Activated naive CD4-positive, alpha-beta T cell treated with anti-CD3 and anti-CD28 coated beads for 36 hours (primary cell): ENCODE measurements at regions not wholly inside any gene's neighbourhood (a gene's known extent, or its start where the extent isn't known, plus 50 kb on each side); places are given as distances from the start of the nearest gene placed in this dataset.

Experiments
- CTCF ChIA-PET: fragments of 350-600 bp; sonication (Branson Sonifier 250); formaldehyde crosslinking; loops from one replicate; lab custom pipeline; 2021; ENCODE audit warnings: antibody characterized with exemption; lab: Charles Lee
- DNase-seq: peaks from one replicate; pipeline ENCODE4 v3.0.0-alpha.2; 2020
- H3K27ac Mint-ChIP-seq: one replicate; pipeline ENCODE4 v1.8.0; 2021; ENCODE audit warnings: mild to moderate bottlenecking, mixed read lengths
- H3K27me3 Mint-ChIP-seq: one replicate; pipeline ENCODE4 v1.8.0; 2021; ENCODE audit warnings: low read depth, mixed read lengths
- H3K36me3 Mint-ChIP-seq: one replicate; pipeline ENCODE4 v1.8.0; 2021; ENCODE audit warnings: low read depth, mixed read lengths
- H3K4me1 Mint-ChIP-seq: one replicate; pipeline ENCODE4 v1.8.0; 2021; ENCODE audit warnings: low read depth, mixed read lengths
- H3K4me3 Mint-ChIP-seq: one replicate; pipeline ENCODE4 v1.8.0; 2021; ENCODE audit warnings: mild to moderate bottlenecking, moderate library complexity, mixed read lengths
- H3K9me3 Mint-ChIP-seq: one replicate; pipeline ENCODE4 v1.8.0; 2021; ENCODE audit warnings: mixed read lengths
- intact Hi-C: fragments of 100-400 bp; cut with micrococcal nuclease; formaldehyde crosslinking; loops from one replicate; pipeline ENCODE4 v1.15.1; 2023

DNA sequence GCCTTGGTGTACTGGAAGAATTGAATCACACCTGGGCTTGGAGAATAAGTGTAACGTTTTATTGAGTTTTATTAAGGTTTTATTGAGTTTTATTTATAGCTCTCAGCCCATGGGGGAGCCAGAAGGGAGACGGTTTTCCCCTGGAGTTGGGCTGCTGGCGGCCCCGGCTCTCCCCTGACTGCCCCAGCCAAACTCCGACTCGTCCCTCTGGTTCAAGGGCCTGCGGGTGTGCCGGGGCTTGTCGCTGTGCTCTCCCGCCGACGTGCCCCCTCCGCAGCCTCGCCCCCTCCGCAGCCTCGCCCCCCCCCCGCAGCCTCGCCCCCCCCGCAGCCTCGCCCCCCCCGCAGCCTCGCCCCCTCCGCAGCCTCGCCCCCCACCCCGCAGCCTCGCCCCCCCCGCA is 326.1 kb upstream of the RTL1 start:
- Mint-ChIP-seq H3K36me3 (no peaks in the 10 kb centered on the region), H3K4me1 (no peaks in the 10 kb centered on the region), H3K27ac (no peak overlapping the region), H3K4me3 (no peak overlapping the region), H3K9me3 (no peaks in the 10 kb centered on the region), H3K27me3 (no peaks in the 10 kb centered on the region)
- intact Hi-C loops, result no loop called here
- CTCF ChIA-PET, result no interaction called here
- no peak for DNase-seq

DNA sequence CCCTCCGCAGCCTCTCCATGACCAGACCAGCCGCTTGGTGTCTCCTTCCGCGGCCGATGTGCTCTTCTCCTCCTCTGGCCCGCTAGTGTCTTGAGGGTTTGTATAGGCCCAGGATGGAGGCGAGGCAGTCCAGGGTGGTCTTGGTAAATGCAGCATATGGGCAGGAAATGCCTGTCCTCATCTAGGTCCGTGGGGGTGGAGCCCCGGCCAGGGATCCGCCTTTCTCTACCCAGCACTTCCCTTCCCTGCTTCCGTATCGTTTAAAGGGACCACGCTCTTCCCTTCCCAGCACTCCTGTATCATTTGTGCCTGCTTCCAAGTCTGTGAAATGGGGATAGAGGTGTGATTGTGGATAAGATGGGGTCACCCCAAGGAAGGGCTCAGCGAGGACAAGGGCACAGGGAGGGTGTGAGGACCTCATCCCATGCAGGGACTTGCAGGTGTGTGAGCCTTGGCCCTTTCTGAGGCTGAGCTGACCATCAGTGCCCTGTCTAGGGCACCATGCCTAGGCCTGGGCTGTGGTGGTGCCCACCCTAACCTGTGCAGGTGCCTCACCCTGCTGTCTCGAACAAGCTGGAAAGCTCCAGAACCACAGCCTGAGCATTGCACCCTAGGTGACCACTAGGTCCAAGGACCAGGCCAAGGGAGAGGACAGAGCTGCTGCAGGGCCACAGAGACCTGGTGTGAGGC is 326.8 kb upstream of the RTL1 start:
- H3K27me3 Mint-ChIP-seq, result no peaks in the 10 kb centered on the region
- DNase-seq, result no peak
- intact Hi-C loops, result no loop called here
- H3K4me3 Mint-ChIP-seq, result no peak overlapping the region
- no peak overlapping the region for H3K27ac Mint-ChIP-seq
- H3K36me3 Mint-ChIP-seq, result no peaks in the 10 kb centered on the region
- H3K9me3 Mint-ChIP-seq, result no peaks in the 10 kb centered on the region
- CTCF ChIA-PET, result interaction anchor here (0.6 kb wide), 1 partner anchor 635 kb away, joined by 3 read pairs; no protein-coding TSS in a partner anchor
- H3K4me1 Mint-ChIP-seq, result no peaks in the 10 kb centered on the region

GRCh38 chr14:101230851-101231550 is 327.5 kb upstream of the RTL1 start:
- intact Hi-C loops, result no loop called here
- no peak for DNase-seq
- CTCF ChIA-PET, result interaction anchor here (0.6 kb wide), 1 partner anchor 635 kb away, joined by 3 read pairs; no protein-coding TSS in a partner anchor
- Mint-ChIP-seq H3K36me3 (no peaks in the 10 kb centered on the region), H3K27me3 (no peaks in the 10 kb centered on the region), H3K9me3 (no peaks in the 10 kb centered on the region), H3K4me1 (no peaks in the 10 kb centered on the region), H3K27ac (no peak overlapping the region), H3K4me3 (no peak overlapping the region)

DNA sequence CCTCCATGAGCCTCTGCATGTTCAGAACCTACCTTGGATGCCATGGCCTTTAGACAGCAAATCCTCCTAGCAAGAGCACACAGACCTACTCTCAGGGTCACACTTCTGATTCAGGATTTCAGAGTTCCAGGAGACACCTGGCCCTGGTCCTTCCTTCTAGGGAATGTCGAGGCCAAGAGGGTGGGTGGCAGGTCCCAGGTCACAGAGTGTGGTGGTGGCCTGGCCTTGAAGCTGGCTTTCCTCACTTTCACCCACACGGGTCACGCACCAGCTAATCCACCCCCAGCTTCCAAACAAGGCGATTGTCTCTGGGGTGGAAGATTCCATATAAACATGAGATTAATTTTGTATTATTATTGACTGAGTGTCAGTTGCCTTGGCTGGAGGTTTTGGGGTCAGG is 328.3 kb upstream of the RTL1 start:
- Mint-ChIP-seq H3K4me1 (no peaks in the 10 kb centered on the region), H3K9me3 (no peaks in the 10 kb centered on the region), H3K27ac (no peak overlapping the region), H3K27me3 (no peaks in the 10 kb centered on the region), H3K4me3 (no peak overlapping the region), H3K36me3 (no peaks in the 10 kb centered on the region)
- intact Hi-C loops, result no loop called here
- CTCF ChIA-PET, result no interaction called here
- no peak for DNase-seq

DNA sequence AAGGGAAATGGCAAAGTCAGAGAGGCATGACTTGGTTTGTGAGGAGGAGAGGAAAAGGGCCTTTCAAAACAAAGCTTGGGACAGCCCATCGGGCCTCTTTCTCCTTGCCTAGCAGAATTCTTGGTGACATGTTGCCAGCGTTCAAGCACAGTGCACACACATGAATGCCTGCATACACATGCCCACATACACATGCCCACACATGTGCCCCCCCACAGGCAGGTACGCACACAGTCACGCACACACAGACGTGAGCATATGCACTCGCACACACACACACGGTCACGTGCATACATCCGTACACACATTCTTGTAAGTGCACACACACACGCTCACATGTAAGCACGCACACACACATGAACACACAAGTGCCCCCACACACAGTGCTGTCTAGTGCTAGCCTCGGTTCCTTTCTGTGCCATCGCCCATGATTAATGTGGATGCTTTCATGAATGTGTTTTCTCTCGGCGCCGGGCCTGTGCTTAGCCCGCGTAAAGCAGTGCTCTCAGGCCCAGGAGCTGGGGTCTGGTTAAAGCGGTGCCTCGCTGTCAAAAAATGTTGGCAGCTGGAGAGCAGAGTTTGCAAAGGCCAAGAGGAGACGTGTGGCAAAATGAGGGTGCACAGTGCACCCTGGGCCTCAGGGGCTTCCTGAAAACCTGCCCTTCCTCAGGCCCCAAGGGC is 328.8 kb upstream of the DIO3 start:
- intact Hi-C loops, result no loop called here
- no peaks in the 10 kb centered on the region for H3K36me3 Mint-ChIP-seq
- DNase-seq, result no peak
- no peaks in the 10 kb centered on the region for H3K4me1 Mint-ChIP-seq
- H3K4me3 Mint-ChIP-seq, result no peak overlapping the region
- CTCF ChIA-PET, result no interaction called here
- H3K9me3 Mint-ChIP-seq, result no peaks in the 10 kb centered on the region
- no peaks in the 10 kb centered on the region for H3K27me3 Mint-ChIP-seq
- no peak overlapping the region for H3K27ac Mint-ChIP-seq

GRCh38 chr14:101233021-101233366 is 328.3 kb upstream of the DIO3 start:
- intact Hi-C loops, result no loop called here
- no peak for DNase-seq
- Mint-ChIP-seq H3K27ac (no peak overlapping the region), H3K9me3 (no peaks in the 10 kb centered on the region), H3K4me1 (no peaks in the 10 kb centered on the region), H3K27me3 (no peaks in the 10 kb centered on the region), H3K4me3 (no peak overlapping the region), H3K36me3 (no peaks in the 10 kb centered on the region)
- CTCF ChIA-PET, result no interaction called here

DNA sequence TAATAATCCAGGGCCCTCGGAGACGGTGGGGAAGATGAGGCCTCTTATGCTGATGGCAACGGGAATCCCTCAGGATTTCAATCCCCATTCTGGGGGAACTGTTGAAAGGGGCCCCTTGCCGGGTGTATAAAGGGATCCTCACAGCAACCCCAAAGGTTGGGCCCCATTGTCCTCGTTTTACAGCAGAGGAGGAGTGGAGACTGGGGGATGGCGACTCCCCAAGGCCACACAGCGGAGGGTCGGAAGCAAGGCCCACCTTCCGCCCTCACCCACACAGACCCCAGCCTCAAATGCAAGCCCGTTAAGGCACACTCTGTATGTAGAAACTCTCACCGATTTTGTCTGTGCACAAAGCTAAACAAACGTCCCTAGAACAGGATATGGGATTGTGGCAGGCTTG is 327.9 kb upstream of the DIO3 start:
- no peak overlapping the region for H3K4me3 Mint-ChIP-seq
- H3K36me3 Mint-ChIP-seq, result no peaks in the 10 kb centered on the region
- no peak overlapping the region for H3K27ac Mint-ChIP-seq
- no peaks in the 10 kb centered on the region for H3K27me3 Mint-ChIP-seq
- no peaks in the 10 kb centered on the region for H3K9me3 Mint-ChIP-seq
- CTCF ChIA-PET, result no interaction called here
- H3K4me1 Mint-ChIP-seq, result no peaks in the 10 kb centered on the region
- no peak for DNase-seq
- intact Hi-C loops, result no loop called here

- intact Hi-C loops, result no loop called here
- H3K36me3 Mint-ChIP-seq, result no peaks in the 10 kb centered on the region
- no peaks in the 10 kb centered on the region for H3K4me1 Mint-ChIP-seq
- DNase-seq, result no peak
- H3K27me3 Mint-ChIP-seq, result no peaks in the 10 kb centered on the region
- H3K9me3 Mint-ChIP-seq, result no peaks in the 10 kb centered on the region
- no peak overlapping the region for H3K4me3 Mint-ChIP-seq
- CTCF ChIA-PET, result no interaction called here
- H3K27ac Mint-ChIP-seq, result no peak overlapping the region
These were observed 327.5 kb upstream of the DIO3 start for GRCh38 chr14:101233808-101234207.

DNA sequence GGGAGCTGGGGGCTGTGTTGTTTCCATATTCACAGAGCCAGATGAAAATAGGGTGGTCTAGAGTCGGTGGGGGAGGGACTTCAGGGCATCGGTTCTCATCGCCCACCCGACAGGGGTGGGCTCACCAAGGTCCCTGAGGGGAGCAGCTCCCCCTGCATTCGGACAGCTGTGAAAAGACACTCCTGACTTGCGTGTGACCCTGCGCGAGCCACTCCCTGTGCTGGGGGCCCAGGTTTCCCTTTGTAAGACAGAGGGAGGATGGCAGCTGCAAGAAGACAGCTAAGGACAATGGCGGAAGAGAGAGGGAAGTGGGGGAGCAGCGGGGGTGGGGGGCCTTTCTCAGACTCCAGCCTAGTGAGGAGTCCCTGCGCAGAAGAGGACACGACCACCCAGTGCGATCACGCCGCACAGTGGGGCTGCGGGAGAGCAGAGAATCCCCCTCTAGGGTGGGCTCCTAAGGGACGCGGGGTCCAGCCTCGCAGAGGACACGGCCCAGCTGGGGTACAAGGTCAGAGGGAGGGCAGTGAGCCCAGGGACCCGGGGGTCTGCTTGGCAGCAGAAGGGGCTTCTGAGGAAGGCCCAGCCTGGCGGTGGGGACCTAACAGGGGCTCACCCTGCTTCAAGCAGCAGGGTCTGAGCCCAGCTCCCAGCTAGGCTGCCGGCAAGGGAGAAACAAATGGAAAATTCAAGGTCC is 326.9 kb upstream of the DIO3 start:
- H3K4me1 Mint-ChIP-seq, result no peaks in the 10 kb centered on the region
- H3K36me3 Mint-ChIP-seq, result no peaks in the 10 kb centered on the region
- no peak overlapping the region for H3K4me3 Mint-ChIP-seq
- intact Hi-C loops, result no loop called here
- H3K9me3 Mint-ChIP-seq, result no peaks in the 10 kb centered on the region
- H3K27me3 Mint-ChIP-seq, result no peaks in the 10 kb centered on the region
- no peak for DNase-seq
- CTCF ChIA-PET, result interaction anchor here (0.7 kb wide), 1 partner anchor 379 kb away, joined by 3 read pairs; no protein-coding TSS in a partner anchor
- no peak overlapping the region for H3K27ac Mint-ChIP-seq

GRCh38 chr14:101234999-101235334 is 326.3 kb upstream of the DIO3 start:
- no peak for DNase-seq
- Mint-ChIP-seq H3K36me3 (no peaks in the 10 kb centered on the region), H3K4me3 (no peak overlapping the region), H3K4me1 (no peaks in the 10 kb centered on the region), H3K27me3 (no peaks in the 10 kb centered on the region), H3K9me3 (no peaks in the 10 kb centered on the region), H3K27ac (no peak overlapping the region)
- CTCF ChIA-PET, result interaction anchor here (0.7 kb wide), 1 partner anchor 379 kb away, joined by 3 read pairs; no protein-coding TSS in a partner anchor
- intact Hi-C loops, result loop anchor here (5.0 kb wide), 2 partner anchors 328 to 383 kb away; no protein-coding TSS in a partner anchor

- Mint-ChIP-seq H3K27me3 (no peaks in the 10 kb centered on the region), H3K4me3 (no peak overlapping the region), H3K27ac (no peak overlapping the region), H3K9me3 (no peaks in the 10 kb centered on the region), H3K36me3 (no peaks in the 10 kb centered on the region), H3K4me1 (no peaks in the 10 kb centered on the region)
- intact Hi-C loops, result loop anchor here (5.0 kb wide), 2 partner anchors 328 to 383 kb away; no protein-coding TSS in a partner anchor
- DNase-seq, result peak; percentile 52
- CTCF ChIA-PET, result interaction anchor here (0.7 kb wide), 1 partner anchor 380 kb away, joined by 3 read pairs; no protein-coding TSS in a partner anchor
These were observed 325.8 kb upstream of the DIO3 start for GRCh38 chr14:101235335-101236103.
